ENCODE measurements at regions not wholly inside any gene's neighbourhood (a gene's known extent, or its start where the extent isn't known, plus 50 kb on each side); places are given as distances from the start of the nearest gene placed in this dataset.

DNA sequence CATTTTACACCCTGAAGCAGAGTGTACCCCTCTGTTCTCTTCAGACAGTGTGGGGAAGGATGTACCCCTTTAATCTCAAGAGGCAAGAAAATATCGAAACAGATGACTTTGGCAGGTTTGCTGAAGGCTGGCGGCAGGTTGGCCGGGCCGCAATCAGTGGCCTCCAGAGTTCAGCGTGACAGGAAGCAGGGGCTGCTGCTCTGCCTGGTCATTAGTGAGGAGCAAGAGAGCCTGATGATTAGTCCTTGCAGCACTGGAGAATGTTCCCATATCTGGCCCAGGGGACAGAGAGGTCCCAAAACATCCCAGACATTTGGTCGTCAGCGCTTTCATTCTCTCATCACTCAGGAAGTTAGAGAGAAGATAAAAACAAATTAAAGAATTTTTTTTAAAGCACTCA lies 352.8 kb downstream of the SPRY1 start:
- Histone ChIP-seq H3K27ac (ENCODE audit: low read depth, low read length) (no peak overlapping the region), H2AFZ (ENCODE audit: low read length, unreplicated experiment) (no peak overlapping the region), H3K4me3 (ENCODE audit: low read depth, low read length) (no peak overlapping the region), H3K36me3 (ENCODE audit: insufficient read depth, low read length) (no peaks in the 10 kb centered on the region), H3K79me2 (ENCODE audit: control insufficient read depth, insufficient read depth, low read length, unreplicated experiment) (no peaks in the 10 kb centered on the region), H3K27me3 (ENCODE audit: insufficient read depth, low read length) (no peaks in the 10 kb centered on the region), H3K4me1 (ENCODE audit: control insufficient read depth, insufficient read depth, low read length, unreplicated experiment) (no peaks in the 10 kb centered on the region)

DNA sequence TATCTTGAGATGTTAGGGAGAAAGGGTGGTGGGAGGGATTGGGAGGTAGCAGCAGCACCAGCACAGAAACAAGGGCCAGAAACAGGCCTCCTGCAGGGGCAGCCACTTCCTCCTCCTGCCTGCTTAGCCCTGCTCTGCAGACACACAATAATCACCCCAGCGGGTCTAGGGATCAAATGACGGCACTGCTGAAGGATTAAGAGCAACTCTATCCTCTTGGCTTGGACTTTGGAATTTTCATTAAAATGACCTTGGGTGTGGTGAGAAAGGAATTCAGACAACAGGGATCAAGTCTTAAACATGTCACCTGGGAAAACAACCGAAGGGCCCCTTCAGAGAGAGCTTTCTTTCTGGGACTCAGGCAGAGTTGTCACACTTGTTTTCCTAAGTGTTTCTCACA lies 353.4 kb downstream of the SPRY1 start:
- Histone ChIP-seq H3K36me3 (ENCODE audit: insufficient read depth, low read length) (no peaks in the 10 kb centered on the region), H3K27ac (ENCODE audit: low read depth, low read length) (no peak overlapping the region), H3K27me3 (ENCODE audit: insufficient read depth, low read length) (no peaks in the 10 kb centered on the region), H3K4me3 (ENCODE audit: low read depth, low read length) (no peak overlapping the region), H3K4me1 (ENCODE audit: control insufficient read depth, insufficient read depth, low read length, unreplicated experiment) (no peaks in the 10 kb centered on the region), H2AFZ (ENCODE audit: low read length, unreplicated experiment) (no peak overlapping the region), H3K79me2 (ENCODE audit: control insufficient read depth, insufficient read depth, low read length, unreplicated experiment) (no peaks in the 10 kb centered on the region)

DNA sequence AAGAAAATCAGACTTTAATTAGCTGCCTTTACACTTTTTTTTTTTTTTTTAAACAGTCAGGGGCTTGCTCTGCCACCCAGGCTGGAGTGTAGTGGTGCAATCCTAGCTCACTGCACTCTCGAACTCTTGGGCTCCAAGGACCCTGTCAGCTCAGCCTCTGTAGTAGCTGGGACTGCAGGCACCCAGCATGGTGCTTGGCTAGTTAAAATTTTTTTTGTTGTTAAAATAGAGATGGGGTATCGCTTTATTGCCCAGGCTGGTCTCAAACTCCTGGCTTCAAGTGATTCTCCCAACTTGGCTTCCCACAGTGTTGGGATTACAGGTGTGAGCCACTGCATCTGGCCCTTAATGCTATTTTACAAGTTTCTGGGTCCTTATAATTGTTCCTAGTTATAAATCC lies 359.1 kb downstream of the SPRY1 start:
- no peak overlapping the region for H3K27ac ChIP-seq (ENCODE audit: low read depth, low read length)
- H3K27me3 ChIP-seq (ENCODE audit: insufficient read depth, low read length), result no peaks in the 10 kb centered on the region
- H3K79me2 ChIP-seq (ENCODE audit: control insufficient read depth, insufficient read depth, low read length, unreplicated experiment), result no peaks in the 10 kb centered on the region
- H3K4me1 ChIP-seq (ENCODE audit: control insufficient read depth, insufficient read depth, low read length, unreplicated experiment), result no peaks in the 10 kb centered on the region
- H3K4me3 ChIP-seq (ENCODE audit: low read depth, low read length), result no peak overlapping the region
- no peaks in the 10 kb centered on the region for H3K36me3 ChIP-seq (ENCODE audit: insufficient read depth, low read length)
- no peak overlapping the region for H2AFZ ChIP-seq (ENCODE audit: low read length, unreplicated experiment)

GRCh38 chr4:123767806-123768205 lies 371.2 kb downstream of the SPRY1 start:
- Histone ChIP-seq H3K4me3 (ENCODE audit: low read depth, low read length) (no peak overlapping the region), H3K36me3 (ENCODE audit: insufficient read depth, low read length) (no peaks in the 10 kb centered on the region), H3K79me2 (ENCODE audit: control insufficient read depth, insufficient read depth, low read length, unreplicated experiment) (no peaks in the 10 kb centered on the region), H3K27ac (ENCODE audit: low read depth, low read length) (no peak overlapping the region), H3K4me1 (ENCODE audit: control insufficient read depth, insufficient read depth, low read length, unreplicated experiment) (no peaks in the 10 kb centered on the region), H2AFZ (ENCODE audit: low read length, unreplicated experiment) (no peak overlapping the region), H3K27me3 (ENCODE audit: insufficient read depth, low read length) (no peaks in the 10 kb centered on the region)

DNA sequence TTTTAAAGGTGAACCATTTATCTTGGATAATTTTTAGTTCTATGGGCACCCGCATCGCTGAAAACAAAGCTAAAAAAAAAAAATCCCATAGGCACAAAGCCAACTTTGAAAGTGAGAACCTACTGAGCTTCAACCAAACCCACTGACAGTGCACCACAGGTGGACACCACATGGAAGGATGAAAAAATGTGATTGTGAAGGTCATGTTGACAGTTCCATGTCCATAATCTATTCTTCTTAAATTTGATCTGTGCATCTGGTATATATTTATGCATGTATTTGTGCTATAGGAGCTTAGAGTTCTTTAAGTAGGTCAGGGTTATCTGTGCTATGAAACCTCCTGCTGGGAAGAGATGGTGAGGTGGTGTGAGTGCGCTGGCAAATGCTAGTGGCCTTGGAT lies 374.3 kb downstream of the SPRY1 start:
- H2AFZ ChIP-seq (ENCODE audit: low read length, unreplicated experiment), result no peak overlapping the region
- H3K4me1 ChIP-seq (ENCODE audit: control insufficient read depth, insufficient read depth, low read length, unreplicated experiment), result no peaks in the 10 kb centered on the region
- no peak overlapping the region for H3K4me3 ChIP-seq (ENCODE audit: low read depth, low read length)
- no peak overlapping the region for H3K27ac ChIP-seq (ENCODE audit: low read depth, low read length)
- no peaks in the 10 kb centered on the region for H3K27me3 ChIP-seq (ENCODE audit: insufficient read depth, low read length)
- H3K36me3 ChIP-seq (ENCODE audit: insufficient read depth, low read length), result no peaks in the 10 kb centered on the region
- no peaks in the 10 kb centered on the region for H3K79me2 ChIP-seq (ENCODE audit: control insufficient read depth, insufficient read depth, low read length, unreplicated experiment)

- H3K79me2 ChIP-seq (ENCODE audit: control insufficient read depth, insufficient read depth, low read length, unreplicated experiment), result no peaks in the 10 kb centered on the region
- no peak overlapping the region for H3K27ac ChIP-seq (ENCODE audit: low read depth, low read length)
- no peaks in the 10 kb centered on the region for H3K4me1 ChIP-seq (ENCODE audit: control insufficient read depth, insufficient read depth, low read length, unreplicated experiment)
Observed at GRCh38 chr4:123776267-123776666, 379.7 kb downstream of the SPRY1 start.

DNA sequence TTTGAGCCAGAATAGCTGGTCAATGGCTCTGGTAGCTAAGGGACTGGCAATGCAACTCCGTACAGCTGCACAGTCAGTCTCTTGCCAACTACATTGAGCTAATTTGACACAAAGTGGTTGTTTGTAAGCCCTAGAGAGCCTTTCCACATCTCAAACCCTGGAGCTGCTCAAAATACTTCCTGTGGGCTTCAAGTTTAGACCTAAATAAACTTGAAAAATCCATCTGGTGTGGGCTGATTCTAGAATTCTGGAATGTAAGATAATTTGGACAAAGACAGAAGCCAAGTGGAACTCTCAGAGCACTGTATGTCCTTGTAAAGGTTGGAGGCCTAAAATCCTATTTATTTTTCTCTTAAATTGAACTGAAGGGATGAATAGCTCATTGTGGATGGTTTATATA lies 380.8 kb downstream of the SPRY1 start:
- Histone ChIP-seq H2AFZ (ENCODE audit: low read length, unreplicated experiment) (no peak overlapping the region), H3K36me3 (ENCODE audit: insufficient read depth, low read length) (no peaks in the 10 kb centered on the region)

More at GRCh38 chr4:123776267-123776666, 379.7 kb downstream of the SPRY1 start:
- Histone ChIP-seq H3K36me3 (ENCODE audit: insufficient read depth, low read length) (no peaks in the 10 kb centered on the region), H2AFZ (ENCODE audit: low read length, unreplicated experiment) (no peak overlapping the region), H3K4me3 (ENCODE audit: low read depth, low read length) (no peak overlapping the region), H3K27me3 (ENCODE audit: insufficient read depth, low read length) (no peaks in the 10 kb centered on the region)

DNA sequence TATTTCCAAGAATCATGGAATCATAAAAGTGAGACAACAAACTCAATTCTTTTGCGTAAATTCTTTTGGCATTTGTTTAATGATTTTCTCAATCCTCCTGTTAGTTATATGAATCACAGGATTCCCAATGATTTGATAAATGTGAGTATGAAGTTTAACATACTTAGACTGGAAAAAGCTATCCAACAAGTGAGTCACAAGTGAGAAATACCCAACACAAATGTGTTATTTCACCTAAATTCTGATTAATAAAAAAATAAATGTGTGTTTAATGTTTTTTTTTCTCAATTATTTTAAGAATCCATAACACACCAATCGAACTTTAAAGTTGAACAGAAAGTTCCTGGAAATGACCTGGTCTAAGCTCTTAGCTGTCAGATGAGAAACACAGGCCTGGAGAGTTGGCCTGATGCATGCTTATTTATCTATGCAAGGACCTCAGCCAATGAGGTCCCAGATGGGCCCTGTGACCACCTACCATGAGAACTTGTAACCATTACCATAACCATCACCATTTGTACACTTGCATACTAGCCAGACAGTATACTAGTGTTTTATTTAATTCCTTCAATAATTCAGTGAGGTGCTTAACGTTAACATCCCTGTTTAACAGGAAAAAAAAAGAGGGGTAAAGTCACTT lies 386.7 kb downstream of the SPRY1 start:
- Histone ChIP-seq H3K79me2 (ENCODE audit: control insufficient read depth, insufficient read depth, low read length, unreplicated experiment) (no peaks in the 10 kb centered on the region), H3K27me3 (ENCODE audit: insufficient read depth, low read length) (no peaks in the 10 kb centered on the region), H3K27ac (ENCODE audit: low read depth, low read length) (peak overlapping the region; percentile 80), H2AFZ (ENCODE audit: low read length, unreplicated experiment) (peak overlapping the region; percentile 37), H3K4me3 (ENCODE audit: low read depth, low read length) (no peak overlapping the region), H3K4me1 (ENCODE audit: control insufficient read depth, insufficient read depth, low read length, unreplicated experiment) (peaks cover 47% of the 10 kb centered on the region), H3K36me3 (ENCODE audit: insufficient read depth, low read length) (no peaks in the 10 kb centered on the region)

More for the DNA sequence above, 380.8 kb downstream of the SPRY1 start:
- no peaks in the 10 kb centered on the region for H3K4me1 ChIP-seq (ENCODE audit: control insufficient read depth, insufficient read depth, low read length, unreplicated experiment)
- H3K4me3 ChIP-seq (ENCODE audit: low read depth, low read length), result no peak overlapping the region
- no peak overlapping the region for H3K27ac ChIP-seq (ENCODE audit: low read depth, low read length)
- H3K27me3 ChIP-seq (ENCODE audit: insufficient read depth, low read length), result no peaks in the 10 kb centered on the region
- H3K79me2 ChIP-seq (ENCODE audit: control insufficient read depth, insufficient read depth, low read length, unreplicated experiment), result no peaks in the 10 kb centered on the region

GRCh38 chr4:123783921-123784320 lies 387.3 kb downstream of the SPRY1 start:
- no peaks in the 10 kb centered on the region for H3K36me3 ChIP-seq (ENCODE audit: insufficient read depth, low read length)
- H2AFZ ChIP-seq (ENCODE audit: low read length, unreplicated experiment), result no peak overlapping the region
- H3K4me1 ChIP-seq (ENCODE audit: control insufficient read depth, insufficient read depth, low read length, unreplicated experiment), result peaks cover 47% of the 10 kb centered on the region
- H3K27ac ChIP-seq (ENCODE audit: low read depth, low read length), result peak overlapping the region; percentile 80
- H3K27me3 ChIP-seq (ENCODE audit: insufficient read depth, low read length), result no peaks in the 10 kb centered on the region
- H3K4me3 ChIP-seq (ENCODE audit: low read depth, low read length), result no peak overlapping the region
- H3K79me2 ChIP-seq (ENCODE audit: control insufficient read depth, insufficient read depth, low read length, unreplicated experiment), result no peaks in the 10 kb centered on the region

DNA sequence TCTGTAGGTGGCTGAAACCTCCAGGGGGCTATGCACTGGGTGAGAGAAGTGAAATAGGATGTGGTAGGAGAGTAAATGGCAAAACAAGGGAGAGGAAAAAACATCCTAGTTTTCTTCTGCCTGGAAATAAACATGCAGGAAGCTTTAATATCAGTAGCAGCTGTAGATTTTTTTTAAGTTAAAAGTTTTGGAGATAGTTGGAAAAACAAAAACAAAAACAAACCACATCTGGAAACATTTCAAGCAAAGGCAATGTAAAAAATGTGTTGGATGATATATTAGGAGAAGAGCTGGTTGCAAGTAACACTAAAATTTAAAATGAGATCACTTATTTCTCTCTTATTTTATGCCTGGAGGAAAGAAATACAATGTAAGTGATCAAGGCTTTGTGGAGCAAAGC lies 388.0 kb downstream of the SPRY1 start:
- H3K79me2 ChIP-seq (ENCODE audit: control insufficient read depth, insufficient read depth, low read length, unreplicated experiment), result no peaks in the 10 kb centered on the region
- peak overlapping the region; percentile 80 for H3K27ac ChIP-seq (ENCODE audit: low read depth, low read length)
- peaks cover 47% of the 10 kb centered on the region for H3K4me1 ChIP-seq (ENCODE audit: control insufficient read depth, insufficient read depth, low read length, unreplicated experiment)
- no peak overlapping the region for H2AFZ ChIP-seq (ENCODE audit: low read length, unreplicated experiment)
- H3K36me3 ChIP-seq (ENCODE audit: insufficient read depth, low read length), result no peaks in the 10 kb centered on the region
- no peak overlapping the region for H3K4me3 ChIP-seq (ENCODE audit: low read depth, low read length)
- no peaks in the 10 kb centered on the region for H3K27me3 ChIP-seq (ENCODE audit: insufficient read depth, low read length)

DNA sequence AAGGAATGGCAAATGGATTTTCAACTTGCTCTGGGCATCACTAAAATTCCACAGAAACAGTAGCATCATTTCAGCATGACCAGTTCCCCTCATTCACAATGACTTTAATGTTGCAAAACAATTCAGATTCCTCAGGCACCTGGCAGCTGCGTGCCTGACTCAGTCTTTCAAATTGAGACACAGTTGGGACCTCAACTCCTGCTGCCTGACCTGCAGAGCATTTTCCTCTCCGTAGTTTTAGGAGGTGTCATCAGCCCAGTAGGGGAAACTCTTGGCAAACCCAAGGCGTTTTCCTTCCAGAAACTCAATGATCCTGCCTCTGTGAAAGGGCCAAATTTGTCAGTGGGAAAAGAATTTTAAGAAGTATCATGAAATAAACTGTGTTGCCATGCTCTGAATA lies 388.9 kb downstream of the SPRY1 start:
- Histone ChIP-seq H3K27me3 (ENCODE audit: insufficient read depth, low read length) (no peaks in the 10 kb centered on the region), H2AFZ (ENCODE audit: low read length, unreplicated experiment) (no peak overlapping the region)

More for the DNA sequence above, 388.9 kb downstream of the SPRY1 start:
- Histone ChIP-seq H3K36me3 (ENCODE audit: insufficient read depth, low read length) (no peaks in the 10 kb centered on the region), H3K27ac (ENCODE audit: low read depth, low read length) (peak overlapping the region; percentile 80), H3K4me1 (ENCODE audit: control insufficient read depth, insufficient read depth, low read length, unreplicated experiment) (peaks cover 47% of the 10 kb centered on the region), H3K4me3 (ENCODE audit: low read depth, low read length) (0 out of 2 replicates have a peak overlapping the region, but pooled peaks have one; percentile 7), H3K79me2 (ENCODE audit: control insufficient read depth, insufficient read depth, low read length, unreplicated experiment) (no peaks in the 10 kb centered on the region)
